MM.1S (cell line): ENCODE measurements at regions not wholly inside any gene's neighbourhood (a gene's known extent, or its start where the extent isn't known, plus 50 kb on each side); places are given as distances from the start of the nearest gene placed in this dataset.

Source experiments
- EZH2phosphoT487 ChIP-seq: fragments of 300-600 bp; sonication (generic); IDR thresholded peaks from 2 replicates; pipeline ENCODE4 v1.6.1; 2018; ENCODE audit warnings: antibody characterized with exemption, low read length
- TF ChIP-seq, protein P1 (sequence below): fragments of 300-600 bp; sonication (generic); IDR thresholded peaks from 2 replicates; pipeline ENCODE4 v1.5.1; 2016; ENCODE audit warnings: antibody characterized with exemption, low read length, mixed read lengths

DNA sequence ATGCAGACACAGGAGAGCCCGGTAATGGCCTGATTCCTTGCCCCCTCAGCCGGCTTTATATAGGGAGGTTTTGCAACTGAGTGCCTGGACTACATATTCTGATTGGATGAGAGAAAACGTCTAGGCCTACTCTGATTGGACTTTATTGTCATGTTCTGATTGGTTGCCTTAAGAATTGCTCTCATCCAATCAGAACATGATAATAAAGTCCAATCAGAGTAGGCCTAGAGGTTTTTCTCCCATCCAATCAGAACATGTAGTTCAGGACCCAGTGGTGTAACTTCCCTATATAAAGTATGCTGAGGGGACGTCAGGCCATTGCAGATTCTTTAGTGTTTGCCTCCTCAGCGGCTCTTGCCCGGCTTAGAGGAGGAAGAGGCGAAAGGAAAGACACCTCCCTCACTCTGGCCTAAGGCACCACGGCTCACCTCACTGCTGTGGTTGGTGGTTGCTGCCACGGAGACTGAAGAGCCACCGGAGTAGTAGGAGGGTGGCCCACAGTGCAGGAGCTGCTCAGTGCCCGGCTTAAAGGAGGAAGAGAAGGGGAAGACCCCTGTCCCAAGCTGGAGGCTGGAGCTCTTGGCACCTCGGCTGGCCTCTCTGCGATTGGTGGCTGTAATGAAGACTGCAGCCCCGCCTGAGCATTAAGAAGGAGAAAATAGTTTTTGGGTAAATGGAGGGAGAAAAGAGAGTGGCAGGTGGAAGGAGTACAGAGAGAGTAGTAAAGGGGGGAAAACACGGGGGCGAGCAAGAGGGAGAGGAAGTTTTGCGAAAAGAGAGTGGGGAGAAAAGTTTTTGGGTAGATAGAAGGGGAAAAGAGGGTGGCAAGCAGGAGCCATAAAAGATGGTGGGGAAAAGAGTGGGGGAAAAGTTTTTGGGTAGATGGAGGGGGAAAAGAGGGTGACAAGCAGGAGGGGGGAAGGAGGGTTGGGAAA, 116.7 kb upstream of the SERPIND1 start:
- TF ChIP-seq, protein P1, sequence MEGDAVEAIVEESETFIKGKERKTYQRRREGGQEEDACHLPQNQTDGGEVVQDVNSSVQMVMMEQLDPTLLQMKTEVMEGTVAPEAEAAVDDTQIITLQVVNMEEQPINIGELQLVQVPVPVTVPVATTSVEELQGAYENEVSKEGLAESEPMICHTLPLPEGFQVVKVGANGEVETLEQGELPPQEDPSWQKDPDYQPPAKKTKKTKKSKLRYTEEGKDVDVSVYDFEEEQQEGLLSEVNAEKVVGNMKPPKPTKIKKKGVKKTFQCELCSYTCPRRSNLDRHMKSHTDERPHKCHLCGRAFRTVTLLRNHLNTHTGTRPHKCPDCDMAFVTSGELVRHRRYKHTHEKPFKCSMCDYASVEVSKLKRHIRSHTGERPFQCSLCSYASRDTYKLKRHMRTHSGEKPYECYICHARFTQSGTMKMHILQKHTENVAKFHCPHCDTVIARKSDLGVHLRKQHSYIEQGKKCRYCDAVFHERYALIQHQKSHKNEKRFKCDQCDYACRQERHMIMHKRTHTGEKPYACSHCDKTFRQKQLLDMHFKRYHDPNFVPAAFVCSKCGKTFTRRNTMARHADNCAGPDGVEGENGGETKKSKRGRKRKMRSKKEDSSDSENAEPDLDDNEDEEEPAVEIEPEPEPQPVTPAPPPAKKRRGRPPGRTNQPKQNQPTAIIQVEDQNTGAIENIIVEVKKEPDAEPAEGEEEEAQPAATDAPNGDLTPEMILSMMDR: no peak
- TF ChIP-seq EZH2phosphoT487: no peak
